Cardiac septum (tissue), 1 donor: ENCODE measurements at regions not wholly inside any gene's neighbourhood (a gene's known extent, or its start where the extent isn't known, plus 50 kb on each side); places are given as distances from the start of the nearest gene placed in this dataset.

Experiments used
- DNase-seq: peaks from one replicate; pipeline ENCODE4 v3.0.0-alpha.2; 2020; ENCODE audit warnings: low spot score
- intact Hi-C: fragments of 100-400 bp; cut with DNase I; formaldehyde crosslinking; loops from one replicate; pipeline ENCODE4 v1.14.0; 2022
- donor health status: DM: no; HTN: no; CAD: no.

DNA sequence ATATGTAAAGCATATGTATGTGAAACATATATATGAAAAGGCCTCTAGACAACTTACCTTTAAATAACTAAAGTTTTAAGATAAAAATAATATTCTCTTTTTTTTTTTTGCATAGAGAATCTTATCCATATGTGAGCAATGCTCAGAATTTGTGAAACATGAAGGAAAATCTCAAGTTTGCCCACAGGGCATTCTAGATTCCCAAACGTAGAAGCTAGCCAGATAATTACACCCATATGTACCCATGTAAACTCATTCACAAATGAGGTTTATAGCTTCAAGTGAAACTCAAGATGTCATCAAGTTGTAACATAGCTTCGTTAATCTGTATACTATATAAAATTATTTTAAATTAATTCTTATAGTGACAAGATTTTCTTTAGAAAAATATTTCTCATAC, 537.3 kb upstream of the NR2F2 start:
- intact Hi-C loops = no loop called here
- DNase-seq = no peak

DNA sequence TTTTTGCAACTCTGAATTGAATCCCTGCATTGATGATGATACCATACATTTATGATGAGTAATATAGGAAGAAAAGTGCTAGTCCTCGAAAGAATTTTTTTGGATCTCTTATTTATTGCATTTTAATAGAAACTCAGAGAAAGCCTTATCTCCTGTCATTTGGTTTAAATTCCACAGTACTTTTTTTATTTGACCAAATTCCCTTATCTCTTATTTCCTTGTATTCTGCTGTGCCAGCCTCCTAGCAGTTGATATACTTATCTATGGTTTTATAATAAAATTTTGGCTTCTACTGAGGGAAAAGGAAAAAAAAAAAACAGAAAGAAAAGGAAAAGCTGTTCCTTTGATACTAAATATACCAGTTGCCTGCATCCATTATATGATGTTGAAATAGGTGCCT, 535.1 kb upstream of the NR2F2 start:
- intact Hi-C loops = no loop called here
- no peak for DNase-seq

DNA sequence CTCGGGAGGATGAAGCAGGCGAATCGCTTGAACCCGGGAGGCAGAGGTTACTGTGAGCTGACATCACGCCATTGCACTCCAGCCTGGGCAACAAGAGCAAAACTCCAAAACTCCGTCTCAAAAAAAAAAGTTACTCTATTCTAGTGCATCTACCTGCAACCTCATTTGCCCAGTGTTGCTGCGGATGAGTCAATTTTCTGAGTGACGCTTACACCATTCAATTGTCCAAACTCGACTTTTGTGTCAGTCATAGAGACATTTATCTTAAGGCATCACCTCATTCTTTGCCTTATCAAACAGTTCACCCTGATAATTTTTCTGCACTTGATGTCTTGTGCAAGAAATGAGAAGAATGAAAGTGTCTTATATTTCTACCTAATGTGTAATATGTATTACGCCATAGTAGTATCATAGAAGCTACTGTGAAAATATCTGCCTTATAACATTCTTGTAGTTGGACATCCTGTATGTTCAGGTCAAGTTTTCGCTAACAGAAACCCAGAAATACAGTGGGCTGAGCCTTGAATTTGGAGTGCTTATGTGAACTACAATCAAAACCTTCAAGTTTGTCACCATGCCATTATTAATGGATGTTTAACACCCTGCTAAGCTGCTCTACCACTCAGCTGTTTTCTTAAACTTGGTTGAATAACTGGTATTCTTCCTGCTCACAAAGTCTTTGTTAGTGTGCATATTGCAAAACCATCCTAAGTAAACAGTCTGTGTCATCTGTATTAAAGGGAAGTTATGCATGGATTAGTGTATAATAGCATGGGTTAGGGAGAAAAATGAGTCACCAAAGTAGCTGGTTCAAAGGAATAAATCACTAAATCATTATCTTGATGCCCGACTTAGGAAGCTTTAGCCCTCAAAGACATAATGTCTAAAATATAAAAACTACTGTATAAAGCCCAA, 531.0 kb upstream of the NR2F2 start:
- DNase-seq = no peak
- intact Hi-C loops = no loop called here

DNA sequence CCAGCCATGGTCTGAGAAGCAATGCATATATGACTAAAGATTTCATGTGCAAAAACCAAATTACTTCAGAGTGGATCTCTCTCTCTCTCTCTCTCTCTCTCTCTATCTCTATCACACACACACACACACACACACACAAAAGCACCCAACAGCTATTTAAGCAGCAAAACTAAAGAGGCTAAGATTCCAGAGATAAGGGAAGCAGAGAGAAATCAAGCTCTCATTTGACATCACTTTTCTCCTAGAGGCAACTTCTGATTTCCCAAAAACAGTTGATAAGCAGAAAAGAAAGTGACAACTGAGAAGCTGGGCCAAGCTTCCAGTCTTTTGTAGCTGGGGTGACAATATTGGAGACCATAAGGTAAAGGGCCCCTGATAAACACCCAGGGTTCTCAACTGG, 526.0 kb upstream of the NR2F2 start:
- DNase-seq = no peak
- intact Hi-C loops = no loop called here

DNA sequence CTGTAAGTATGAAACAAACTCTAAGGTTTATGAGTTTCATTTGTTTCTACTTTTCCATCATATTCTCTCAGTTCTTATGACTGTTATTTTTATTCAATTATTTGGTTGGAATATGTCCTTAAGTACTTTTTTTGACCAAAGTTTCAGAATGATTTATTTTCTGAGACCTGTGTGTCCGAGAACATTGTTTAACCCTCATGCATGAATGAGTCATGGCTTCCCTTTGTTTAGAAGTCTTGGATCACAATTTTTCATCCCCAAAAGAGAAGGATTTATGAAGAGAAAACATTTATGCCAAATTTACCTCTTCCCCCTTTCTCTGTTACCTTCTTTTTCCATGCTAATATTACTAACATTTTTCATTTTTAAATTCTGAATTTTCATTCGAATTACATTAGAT, 518.0 kb upstream of the NR2F2 start:
- DNase-seq = no peak

DNA sequence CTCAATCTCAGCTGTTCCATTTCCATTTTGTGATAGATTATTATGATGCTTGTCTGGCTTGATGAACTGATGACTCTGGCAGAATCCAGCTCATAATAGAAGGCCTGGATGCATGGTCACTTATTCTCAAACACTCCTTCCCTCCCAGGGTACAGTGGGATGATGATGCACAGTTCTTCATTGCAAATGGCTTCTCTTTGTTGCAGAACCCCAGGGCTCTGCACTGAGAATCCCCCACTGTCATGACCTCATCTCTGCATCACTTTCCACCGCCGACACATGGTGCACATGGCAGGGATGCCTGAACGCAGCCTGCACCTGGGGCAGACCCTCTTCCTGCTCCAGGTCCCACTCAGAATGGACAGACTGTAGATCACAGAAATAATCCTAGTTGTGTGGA, 515.6 kb upstream of the NR2F2 start:
- DNase-seq = no peak
- intact Hi-C loops = no loop called here

More for the DNA sequence above, 518.0 kb upstream of the NR2F2 start:
- intact Hi-C loops = no loop called here

DNA sequence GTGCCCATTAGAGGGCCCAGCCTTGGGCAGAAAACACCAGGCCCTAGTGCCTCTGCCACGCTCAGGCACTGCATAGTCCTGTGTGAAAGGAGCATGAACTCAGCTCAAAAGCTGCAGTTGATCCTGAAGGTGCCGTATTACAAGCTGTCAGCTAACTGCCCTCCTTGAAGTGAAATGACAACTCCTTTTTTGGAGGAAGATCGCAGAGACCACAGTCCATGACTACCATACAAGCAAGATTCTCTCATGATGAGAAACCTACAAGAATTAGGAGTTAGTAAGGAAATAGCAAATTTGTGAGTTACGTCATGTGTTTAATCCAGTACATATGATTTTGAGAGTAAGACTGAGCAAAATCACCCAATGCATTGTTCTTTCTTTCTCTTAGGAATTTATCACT, 513.9 kb upstream of the NR2F2 start:
- intact Hi-C loops = no loop called here
- no peak for DNase-seq

DNA sequence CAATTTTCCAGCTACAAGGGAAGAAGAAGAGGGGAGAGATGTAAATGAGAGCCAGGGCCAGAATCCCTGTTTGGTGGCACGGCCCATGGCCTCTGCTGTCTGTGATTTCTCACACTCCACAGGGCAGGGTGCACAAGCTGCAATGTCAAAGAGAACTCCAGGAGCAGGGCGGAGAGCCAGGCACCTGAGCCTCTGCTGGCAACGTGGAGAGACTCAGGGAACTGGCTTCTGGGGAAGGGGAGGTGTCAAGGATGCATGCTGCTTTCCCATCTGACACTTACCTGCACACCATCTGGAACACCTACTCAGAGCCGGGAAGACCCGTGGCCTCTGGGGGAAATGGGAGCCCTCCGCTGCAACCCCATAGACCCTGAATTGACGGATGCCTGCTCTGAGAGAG, 507.5 kb upstream of the NR2F2 start:
- DNase-seq = no peak
- intact Hi-C loops = no loop called here

DNA sequence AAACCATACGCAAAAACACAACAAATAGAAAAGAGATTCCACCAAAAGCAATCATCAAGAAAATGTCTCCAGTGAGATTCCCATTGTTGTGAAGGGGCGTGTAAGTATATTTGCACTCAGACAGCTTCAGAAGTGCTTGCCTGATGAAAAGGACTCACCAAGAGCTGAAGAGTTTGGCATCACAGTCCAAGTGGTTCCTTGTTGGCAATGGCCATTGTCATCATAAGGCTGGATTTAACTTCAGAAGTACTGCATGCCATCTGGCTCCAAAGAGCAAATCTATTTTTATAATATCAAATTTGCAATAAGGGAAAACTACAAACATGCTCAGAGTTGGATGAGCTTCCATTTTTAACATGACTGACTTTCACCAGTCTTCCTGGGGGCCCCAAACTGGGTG, 505.3 kb upstream of the NR2F2 start:
- intact Hi-C loops = no loop called here

DNA sequence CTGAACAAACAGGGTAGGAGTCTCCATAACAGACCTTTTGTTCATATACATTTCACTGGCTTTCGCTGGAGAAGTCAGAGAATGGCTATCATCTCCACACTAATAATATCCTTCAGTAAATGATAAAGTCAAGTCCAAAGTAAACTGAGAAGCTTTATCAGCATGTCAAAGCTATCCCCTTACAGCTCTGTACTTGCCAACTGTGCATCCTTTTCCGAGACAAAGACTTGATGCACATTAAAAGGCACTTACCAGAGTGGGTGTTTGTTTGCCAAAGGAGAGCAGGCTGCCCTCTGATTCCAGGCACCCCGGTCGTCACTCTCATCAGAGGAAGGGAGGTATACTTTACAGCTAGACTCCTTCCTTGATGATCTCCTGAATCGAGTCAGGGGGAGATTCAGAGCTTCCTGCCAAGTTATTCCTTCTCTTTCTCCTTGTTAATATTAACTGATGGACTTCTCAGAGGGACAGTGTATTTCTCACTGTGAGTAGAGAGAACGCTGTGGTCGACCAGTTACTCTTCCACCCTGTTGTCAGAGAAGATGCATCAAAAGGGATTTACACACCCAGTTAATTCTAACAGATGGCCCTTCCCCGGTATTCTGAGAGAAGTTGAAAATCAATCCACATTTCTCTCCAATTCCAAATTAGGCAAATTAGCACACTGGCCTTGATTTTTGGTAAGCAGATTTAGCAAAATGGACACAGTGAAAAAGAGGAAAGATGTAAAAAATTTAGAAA, 504.7 kb upstream of the NR2F2 start:
- intact Hi-C loops = no loop called here

More for the DNA sequence above, 505.3 kb upstream of the NR2F2 start:
- DNase-seq = no peak

DNA sequence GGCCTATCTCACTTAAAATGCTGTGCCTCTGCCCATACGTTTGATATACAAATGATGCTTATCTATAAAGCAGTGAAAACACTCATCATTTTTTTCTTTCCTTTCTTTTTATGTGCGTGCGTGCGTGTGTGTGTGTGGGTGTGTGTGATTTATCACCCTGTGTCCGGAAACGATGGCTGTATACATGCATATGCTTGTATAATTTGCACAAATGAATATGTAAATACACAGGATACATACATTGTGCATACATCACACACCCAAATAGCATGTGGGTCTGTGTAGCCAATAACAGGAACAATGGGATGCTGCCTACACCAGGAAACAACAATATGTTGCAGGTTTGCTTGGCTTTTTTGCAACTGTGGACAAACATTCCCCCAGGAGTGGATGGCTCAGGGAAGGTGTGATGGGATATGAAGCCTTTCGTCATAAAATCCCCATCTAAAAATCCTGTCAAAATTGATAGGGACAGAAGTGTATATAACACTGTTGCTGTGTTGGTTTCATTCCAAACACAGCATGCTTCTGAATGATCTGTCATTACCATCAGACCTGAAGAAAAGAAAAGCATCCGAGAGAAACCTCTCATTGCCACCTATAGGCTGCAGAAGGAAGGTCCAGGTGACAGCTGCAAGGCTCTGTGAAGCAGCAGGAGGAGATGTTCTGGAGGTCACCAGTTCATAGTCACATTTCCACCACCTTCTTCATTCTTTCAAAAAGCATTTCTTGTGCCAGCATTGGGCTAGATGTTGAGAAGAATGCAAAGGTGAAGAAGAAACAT, 503.9 kb upstream of the NR2F2 start:
- intact Hi-C loops = no loop called here
- no peak for DNase-seq

More for the DNA sequence above, 504.7 kb upstream of the NR2F2 start:
- no peak for DNase-seq

DNA sequence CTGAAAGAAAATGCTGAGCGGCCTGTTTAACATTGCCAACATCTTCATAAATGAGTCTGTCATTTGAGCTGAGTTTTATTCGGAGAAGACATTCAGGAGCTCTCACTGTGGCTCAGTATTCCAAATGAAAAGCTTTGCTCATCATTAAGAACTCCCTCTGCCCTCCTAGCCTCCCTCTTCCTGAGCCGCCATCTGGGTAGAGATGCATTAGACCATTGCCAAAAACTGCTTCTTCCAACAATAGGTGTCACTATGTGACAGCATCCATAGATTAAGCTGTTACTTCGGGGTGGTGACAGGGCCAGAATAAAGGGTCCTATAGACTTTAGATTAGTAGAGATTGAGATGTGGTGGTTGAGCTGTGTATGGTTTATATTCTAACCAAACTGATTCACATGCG, 501.4 kb upstream of the NR2F2 start:
- DNase-seq = no peak
- intact Hi-C loops = no loop called here

DNA sequence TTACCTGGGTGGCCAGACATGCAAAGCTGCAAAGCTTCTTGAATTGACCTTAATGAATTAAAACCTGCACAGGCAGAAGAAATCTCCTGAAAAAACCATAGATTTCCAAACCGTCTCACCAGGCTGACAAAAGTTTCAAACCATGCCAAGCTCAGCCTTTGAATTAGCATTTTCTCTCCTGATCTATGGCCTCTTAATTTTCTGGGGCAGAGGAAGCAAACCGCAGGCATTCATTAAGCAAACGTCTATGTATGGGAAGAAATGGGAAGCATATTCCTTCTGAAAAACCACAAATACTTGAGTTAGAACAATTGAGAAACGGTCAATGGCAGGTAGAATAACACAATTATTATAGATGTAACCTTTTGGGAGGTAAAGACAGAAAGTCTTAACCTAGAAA, 500.2 kb upstream of the NR2F2 start:
- DNase-seq = no peak

DNA sequence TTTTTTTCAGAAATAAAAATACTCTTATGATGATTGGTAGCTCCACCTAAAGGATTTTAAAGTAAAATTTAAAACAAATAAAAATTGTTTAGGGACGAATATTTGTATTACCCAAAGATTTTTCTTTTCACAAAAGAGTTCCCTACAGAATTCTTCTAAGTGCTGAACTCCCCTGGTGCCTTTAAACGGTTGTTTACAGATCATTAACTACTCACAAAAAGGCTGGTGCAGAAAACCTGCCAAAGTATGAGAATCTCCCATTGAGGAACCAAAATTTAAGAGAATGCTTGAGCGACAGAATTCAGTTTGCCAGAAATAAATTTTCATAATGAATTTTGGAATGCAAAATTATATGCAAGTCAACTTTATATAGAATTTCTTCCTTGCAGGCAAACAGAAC, 497.8 kb upstream of the NR2F2 start:
- intact Hi-C loops = no loop called here
- no peak for DNase-seq

More for the DNA sequence above, 500.2 kb upstream of the NR2F2 start:
- intact Hi-C loops = no loop called here

DNA sequence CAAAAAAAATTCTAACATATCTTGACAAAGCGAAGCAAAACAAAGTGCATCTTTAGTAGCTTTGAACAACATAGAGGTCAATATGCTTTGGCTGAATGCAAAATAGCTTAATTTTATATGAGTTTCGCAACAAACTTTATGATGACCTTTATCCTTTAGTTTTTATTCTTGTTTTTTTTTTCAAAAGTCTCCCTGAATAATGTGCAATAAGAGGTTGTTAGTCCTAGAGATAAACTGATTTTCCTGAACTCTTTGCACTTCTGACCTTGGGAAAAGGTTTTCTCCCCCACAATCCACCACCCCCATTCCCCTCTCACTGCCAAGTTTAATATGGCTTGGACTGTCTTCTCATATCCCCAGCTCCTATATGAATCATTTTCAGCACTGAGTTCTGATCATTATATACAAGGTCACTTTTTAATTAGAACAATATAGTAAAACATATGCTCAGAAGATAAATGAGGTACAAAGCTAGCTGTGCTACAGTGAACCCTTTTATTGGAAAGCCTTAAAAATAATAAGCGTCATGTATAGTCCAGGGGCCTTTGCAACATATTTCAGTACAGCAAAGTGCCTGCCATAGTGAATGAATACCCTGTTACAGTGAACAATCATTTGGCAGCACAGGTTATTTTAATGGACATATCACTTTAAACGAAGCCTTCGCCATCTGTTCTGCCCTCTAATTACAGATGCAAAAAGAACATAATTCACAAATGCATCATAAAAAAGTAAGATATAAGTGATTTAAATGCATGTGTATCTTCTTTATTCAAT, 496.3 kb upstream of the NR2F2 start:
- intact Hi-C loops = no loop called here
- DNase-seq = no peak

DNA sequence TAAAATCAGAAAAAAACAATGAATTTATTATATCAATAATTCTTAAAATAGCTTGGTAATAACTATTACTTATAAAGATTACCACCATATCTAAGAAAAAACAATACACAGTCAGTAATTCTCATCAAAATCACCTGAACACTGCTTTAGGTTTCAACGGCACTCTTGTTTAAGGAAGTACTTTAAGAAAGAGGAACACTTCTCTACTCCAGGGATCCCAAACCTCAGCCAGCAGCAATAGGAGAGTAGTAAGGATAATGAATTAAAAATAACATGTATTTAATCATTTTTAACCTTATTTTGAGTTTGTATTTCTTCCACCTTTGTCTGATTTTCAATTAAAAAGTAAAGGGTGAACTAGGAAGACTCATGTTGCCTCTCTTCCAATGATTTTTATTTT, 494.0 kb upstream of the NR2F2 start:
- DNase-seq = no peak
- intact Hi-C loops = no loop called here

DNA sequence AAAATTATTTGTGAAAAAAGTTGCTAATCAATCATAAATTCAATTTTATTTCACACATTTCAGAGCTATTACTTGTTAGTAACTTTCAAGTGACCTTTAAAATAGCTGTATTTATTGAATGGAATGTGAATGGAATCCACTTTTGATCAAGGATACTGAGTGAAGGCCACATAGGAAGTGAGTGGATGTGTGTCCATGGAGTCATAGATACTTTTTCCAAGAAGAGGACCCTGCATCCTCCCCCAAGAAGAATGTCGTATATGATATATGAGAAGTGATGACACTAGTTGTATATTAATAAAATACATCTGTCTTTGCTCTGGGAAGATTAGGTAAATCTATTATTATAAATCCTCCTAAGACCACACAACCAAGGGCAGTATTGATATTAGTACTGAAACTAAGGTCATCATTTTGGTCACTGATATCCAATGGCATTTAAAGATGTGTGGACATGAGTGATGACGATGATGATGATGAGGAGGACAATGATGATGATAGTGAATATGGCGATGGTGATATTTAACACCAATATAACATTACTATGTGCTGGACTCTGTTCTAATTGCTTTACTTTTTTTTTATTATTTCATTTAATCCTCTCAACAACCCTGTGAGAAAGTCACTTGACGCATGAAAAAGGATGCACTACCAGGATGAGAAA, 493.0 kb upstream of the NR2F2 start:
- DNase-seq = no peak
- intact Hi-C loops = no loop called here

DNA sequence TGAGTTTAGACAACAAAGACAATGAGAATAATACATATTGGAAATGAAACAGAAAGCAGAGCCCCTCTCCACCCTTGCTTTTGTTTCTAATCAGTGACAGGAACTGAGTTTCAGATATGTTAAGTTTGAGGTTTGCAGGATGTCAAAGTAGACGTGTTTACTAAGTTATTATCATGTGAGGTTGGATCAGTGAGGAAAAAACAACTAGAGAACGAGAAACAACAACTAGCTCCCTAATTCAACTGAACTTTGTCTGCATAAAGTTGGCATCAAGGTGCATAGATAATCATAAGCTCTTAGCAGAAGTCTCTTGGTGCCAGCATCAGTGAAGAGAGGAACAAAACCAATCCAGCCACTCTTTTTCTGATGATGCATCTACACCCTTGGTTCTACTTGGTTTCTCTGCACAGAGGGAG, 491.1 kb upstream of the NR2F2 start:
- intact Hi-C loops = no loop called here
- no peak for DNase-seq

DNA sequence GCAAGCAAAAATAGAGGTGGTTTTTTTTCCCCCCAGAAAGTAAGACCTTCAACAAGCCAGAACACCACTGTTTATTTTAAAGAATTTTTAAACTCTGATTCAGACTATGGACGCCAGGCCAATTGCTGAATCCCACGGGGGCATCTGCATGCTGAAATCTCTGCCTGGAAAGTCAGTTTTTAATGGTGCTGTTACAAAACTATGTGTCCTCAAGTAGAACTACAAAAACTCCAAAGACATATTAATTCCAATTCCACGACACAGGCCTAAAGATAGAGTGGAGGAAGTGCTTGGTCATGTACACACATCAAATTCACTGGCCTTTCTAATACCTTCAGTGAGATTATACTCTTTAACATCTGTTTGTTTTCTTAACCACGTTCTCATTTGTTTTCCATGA, 490.5 kb upstream of the NR2F2 start:
- intact Hi-C loops = loop anchor here (10.0 kb wide), 3 partner anchors 235 to 575 kb away; no protein-coding TSS in a partner anchor
- DNase-seq = peak; percentile 80
